ENCODE measurements at regions not wholly inside any gene's neighbourhood (a gene's known extent, or its start where the extent isn't known, plus 50 kb on each side); places are given as distances from the start of the nearest gene placed in this dataset.
A peak's percentile ranks its signal among the peaks of the same experiment; 100 is the strongest.

DNA sequence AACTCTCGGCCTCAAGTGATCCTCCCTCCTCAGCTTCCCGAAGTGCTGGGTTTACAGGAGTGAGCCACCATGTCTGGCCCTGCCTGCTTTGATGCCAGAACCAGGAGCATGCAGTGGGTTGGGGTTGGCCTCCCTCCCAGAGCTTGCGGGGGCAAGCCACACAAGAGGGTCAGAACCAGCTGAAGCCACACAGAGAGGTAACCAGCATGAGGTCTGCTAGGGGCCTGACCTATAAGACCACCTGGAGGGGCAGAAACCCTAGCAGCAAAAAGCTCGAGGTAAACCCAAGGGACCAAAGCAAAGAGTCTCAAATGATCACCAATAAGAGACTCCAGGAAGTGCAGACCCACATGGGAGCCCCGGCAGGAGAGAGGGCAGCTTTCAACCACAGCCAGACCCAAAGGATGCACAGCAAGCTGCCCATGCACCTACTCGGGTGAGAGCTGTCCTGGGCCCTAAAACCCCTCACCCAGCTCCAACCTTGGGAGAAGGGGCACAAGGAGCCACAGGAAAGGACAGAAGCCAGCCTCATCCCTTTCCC, 81.2 kb downstream of the TOMM20 start:
- H3K9me3 ChIP-seq: no peaks in the 10 kb centered on the region
- no peaks in the 10 kb centered on the region for H3K36me3 ChIP-seq
- H3K27ac ChIP-seq: peak overlapping the region; percentile 35 to 92 (median 76)
- H3K27me3 ChIP-seq: no peaks in the 10 kb centered on the region
- peaks cover 0 to 11% (median 2%) of the 10 kb centered on the region in 4 donors for H3K4me1 ChIP-seq
- no peak overlapping the region for H3K4me3 ChIP-seq
- peak in 1 of 3 donors; percentile 45 for DNase-seq
- TF ChIP-seq, protein P1, sequence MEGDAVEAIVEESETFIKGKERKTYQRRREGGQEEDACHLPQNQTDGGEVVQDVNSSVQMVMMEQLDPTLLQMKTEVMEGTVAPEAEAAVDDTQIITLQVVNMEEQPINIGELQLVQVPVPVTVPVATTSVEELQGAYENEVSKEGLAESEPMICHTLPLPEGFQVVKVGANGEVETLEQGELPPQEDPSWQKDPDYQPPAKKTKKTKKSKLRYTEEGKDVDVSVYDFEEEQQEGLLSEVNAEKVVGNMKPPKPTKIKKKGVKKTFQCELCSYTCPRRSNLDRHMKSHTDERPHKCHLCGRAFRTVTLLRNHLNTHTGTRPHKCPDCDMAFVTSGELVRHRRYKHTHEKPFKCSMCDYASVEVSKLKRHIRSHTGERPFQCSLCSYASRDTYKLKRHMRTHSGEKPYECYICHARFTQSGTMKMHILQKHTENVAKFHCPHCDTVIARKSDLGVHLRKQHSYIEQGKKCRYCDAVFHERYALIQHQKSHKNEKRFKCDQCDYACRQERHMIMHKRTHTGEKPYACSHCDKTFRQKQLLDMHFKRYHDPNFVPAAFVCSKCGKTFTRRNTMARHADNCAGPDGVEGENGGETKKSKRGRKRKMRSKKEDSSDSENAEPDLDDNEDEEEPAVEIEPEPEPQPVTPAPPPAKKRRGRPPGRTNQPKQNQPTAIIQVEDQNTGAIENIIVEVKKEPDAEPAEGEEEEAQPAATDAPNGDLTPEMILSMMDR (IDR thresholded peaks at IDR 0.05): no peak

DNA sequence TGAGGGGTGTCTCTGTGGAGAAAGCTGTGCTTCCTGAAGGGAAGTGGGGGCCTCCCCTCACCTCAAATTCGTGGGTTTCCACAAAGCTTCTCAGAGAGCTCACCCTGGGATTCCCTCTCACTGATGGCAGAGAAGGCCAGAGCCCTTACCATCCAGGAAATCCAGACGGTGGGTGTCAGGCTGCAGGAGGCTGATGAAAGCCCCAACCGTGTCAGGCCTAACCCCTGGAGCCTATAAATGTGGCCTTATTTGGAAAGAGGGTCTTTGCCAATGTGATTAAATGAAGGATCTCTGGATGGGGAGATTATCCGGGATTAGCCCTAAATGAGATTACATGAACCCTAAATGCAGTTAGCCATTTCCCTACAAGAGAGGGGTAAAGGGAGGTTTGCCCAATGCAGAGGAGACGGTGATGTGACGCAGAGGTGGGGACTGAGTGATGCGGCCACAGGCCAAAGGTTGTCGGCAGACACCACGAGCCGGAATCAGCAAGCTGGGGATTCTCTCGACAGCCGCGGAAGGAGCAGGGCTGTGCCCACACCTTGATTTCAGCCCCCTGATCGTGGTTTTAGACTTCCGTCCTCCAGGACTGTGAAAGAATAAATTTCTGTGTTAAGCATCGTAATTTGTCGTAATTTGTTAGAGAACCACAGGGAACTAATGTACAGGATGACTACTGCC, 82.6 kb downstream of the TOMM20 start:
- H3K27ac ChIP-seq: no peak overlapping the region
- no peak overlapping the region for H3K4me3 ChIP-seq
- no peaks in the 10 kb centered on the region for H3K27me3 ChIP-seq
- H3K9me3 ChIP-seq: no peaks in the 10 kb centered on the region
- DNase-seq: peak in 1 of 3 donors; percentile 28
- H3K36me3 ChIP-seq: no peaks in the 10 kb centered on the region
- H3K4me1 ChIP-seq: peaks cover 0 to 11% (median 2%) of the 10 kb centered on the region in 4 donors
- TF ChIP-seq, protein P1 (IDR thresholded peaks at IDR 0.05): no peak
- no peak for TF ChIP-seq POLR2A (IDR thresholded peaks at IDR 0.05)

DNA sequence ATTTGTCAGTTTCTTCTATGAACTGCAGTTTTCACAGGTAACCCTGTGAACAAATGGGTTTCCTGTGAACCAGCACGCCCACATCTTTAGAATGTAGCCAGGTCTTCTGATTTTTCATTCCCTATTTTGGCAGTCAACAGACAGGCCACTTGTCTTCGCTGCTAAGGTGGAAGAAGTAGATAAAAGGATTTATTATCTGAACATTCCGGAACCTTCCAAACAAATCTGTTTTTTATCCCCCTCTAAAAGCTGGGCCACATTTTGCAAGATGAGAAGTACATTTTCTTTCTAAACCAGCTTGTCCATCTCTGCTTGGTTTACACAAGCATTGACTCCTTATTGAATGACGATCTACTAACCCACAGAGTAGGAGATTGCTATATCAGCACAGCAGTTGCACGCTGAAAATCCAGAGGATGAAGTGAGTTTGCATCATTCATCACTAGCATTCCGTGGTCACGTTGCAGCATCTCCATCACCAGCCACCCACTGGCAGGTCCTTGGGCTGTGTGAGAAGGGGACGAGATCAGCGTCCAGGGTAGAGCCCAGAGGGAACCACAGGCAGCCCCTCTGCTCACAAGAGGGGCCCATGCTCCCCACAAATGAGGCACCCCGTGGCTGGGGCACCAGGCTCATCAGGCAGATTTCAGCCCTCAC, 83.5 kb downstream of the TOMM20 start:
- Histone ChIP-seq H3K36me3 (no peaks in the 10 kb centered on the region), H3K4me3 (no peak overlapping the region), H3K27ac (no peak overlapping the region), H3K4me1 (peaks cover 0 to 11% (median 2%) of the 10 kb centered on the region in 4 donors), H3K9me3 (no peaks in the 10 kb centered on the region), H3K27me3 (no peaks in the 10 kb centered on the region)
- TF ChIP-seq, protein P1 (IDR thresholded peaks at IDR 0.05): no peak
- TF ChIP-seq POLR2A (IDR thresholded peaks at IDR 0.05): no peak
- peak in 1 of 3 donors; percentile 39 for DNase-seq

DNA sequence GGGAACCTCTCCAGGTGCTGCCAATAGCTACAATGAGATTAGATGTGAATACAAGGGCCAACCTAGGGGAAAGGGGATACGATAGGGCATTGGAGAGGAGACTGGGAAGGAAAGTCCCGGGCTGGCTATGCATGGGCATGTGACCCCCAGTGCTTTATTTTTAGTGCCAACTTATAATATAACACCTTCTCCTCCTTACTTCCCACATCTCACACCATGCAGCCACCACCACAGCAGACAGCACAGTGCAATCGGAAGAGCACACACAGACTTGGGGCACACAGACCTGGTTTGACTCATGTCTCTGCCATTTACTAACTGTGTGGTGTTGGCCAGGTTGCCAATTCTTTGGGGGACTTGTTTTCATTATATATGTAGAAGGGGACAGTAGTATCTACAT, 85.4 kb downstream of the TOMM20 start:
- TF ChIP-seq, protein P1 (IDR thresholded peaks at IDR 0.05): no peak
- TF ChIP-seq POLR2A (IDR thresholded peaks at IDR 0.05): no peak

DNA sequence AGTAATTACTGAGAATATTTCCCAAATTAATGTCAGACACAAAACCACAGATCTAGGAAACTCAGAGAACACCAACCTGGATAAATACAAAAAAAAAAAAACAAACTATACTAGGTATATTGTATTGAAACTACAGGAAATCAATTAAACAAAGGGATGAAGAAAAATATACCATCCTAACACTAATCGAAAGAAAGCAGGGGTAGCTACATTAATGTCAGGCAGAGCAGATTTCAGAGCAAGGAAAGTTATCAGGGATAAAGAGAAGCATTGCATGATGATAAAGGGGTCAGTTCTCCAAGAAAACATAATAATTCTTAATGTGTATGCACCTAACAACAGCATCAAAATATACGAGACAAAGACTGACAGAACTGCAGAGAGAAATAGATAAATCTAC, 89.9 kb downstream of the TOMM20 start:
- H3K36me3 ChIP-seq: no peaks in the 10 kb centered on the region
- no peaks in the 10 kb centered on the region for H3K27me3 ChIP-seq
- no peak for TF ChIP-seq POLR2A (IDR thresholded peaks at IDR 0.05)
- TF ChIP-seq, protein P1 (IDR thresholded peaks at IDR 0.05): no peak
- no peaks in the 10 kb centered on the region for H3K9me3 ChIP-seq
- no peak overlapping the region for H3K27ac ChIP-seq
- DNase-seq: no peak
- H3K4me1 ChIP-seq: no peaks in the 10 kb centered on the region
- H3K4me3 ChIP-seq: no peak overlapping the region

More for the DNA sequence above, 85.4 kb downstream of the TOMM20 start:
- Histone ChIP-seq H3K4me1 (peaks cover 0 to 9% (median 2%) of the 10 kb centered on the region in 4 donors), H3K9me3 (no peaks in the 10 kb centered on the region), H3K4me3 (no peak overlapping the region), H3K36me3 (no peaks in the 10 kb centered on the region), H3K27ac (no peak overlapping the region), H3K27me3 (no peaks in the 10 kb centered on the region)
- peak in 1 of 3 donors; percentile 19 for DNase-seq
